ENCODE measurements at regions not wholly inside any gene's neighbourhood (a gene's known extent, or its start where the extent isn't known, plus 50 kb on each side); places are given as distances from the start of the nearest gene placed in this dataset.

DNA sequence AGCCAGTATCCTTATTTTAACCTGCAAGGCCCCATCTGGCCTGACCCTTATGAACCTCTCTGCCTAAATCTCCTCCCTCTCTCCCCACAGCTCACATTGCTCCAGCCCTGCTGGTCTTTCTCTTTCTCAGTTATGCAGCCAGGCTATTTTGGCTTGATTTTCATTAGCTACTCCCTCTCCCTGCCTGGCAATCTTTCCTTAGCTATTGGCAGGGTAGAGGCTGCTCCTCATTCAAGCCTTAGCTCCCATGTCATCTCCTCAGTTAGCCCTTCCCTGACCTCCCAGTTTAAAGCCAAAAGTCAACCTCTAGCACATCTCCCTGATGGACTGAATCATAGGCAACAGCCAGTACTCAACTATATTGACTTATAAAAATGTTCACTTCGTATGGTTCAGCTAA is 214.4 kb upstream of the CELF2 start:
- Histone ChIP-seq H3K9me3 (ENCODE audit: control insufficient read depth in 2 of 2, low read length in 2 of 2) (peaks cover 0 to 3% of the 10 kb centered on the region in 2 donors), H3K9ac (ENCODE audit: low read length in 2 of 2) (no peak overlapping the region), H3K27ac (ENCODE audit: low read length) (peak overlapping the region; percentile 18), H3K27me3 (ENCODE audit: control insufficient read depth in 1 of 2, insufficient read depth in 2 of 2, low read length in 2 of 2) (no peaks in the 10 kb centered on the region), H3K36me3 (ENCODE audit: control insufficient read depth in 2 of 2, insufficient read depth in 2 of 2, low read length in 2 of 2) (no peaks in the 10 kb centered on the region), H3K4me3 (ENCODE audit: low read length in 2 of 2) (no peak overlapping the region), H3K4me1 (ENCODE audit: control insufficient read depth, insufficient read depth, low read length) (peaks cover 2% of the 10 kb centered on the region)

- Histone ChIP-seq H3K27me3 (ENCODE audit: control insufficient read depth in 1 of 2, insufficient read depth in 2 of 2, low read length in 2 of 2) (no peaks in the 10 kb centered on the region), H3K36me3 (ENCODE audit: control insufficient read depth in 2 of 2, insufficient read depth in 2 of 2, low read length in 2 of 2) (no peaks in the 10 kb centered on the region), H3K4me1 (ENCODE audit: control insufficient read depth, insufficient read depth, low read length) (no peaks in the 10 kb centered on the region), H3K9me3 (ENCODE audit: control insufficient read depth in 2 of 2, low read length in 2 of 2) (peaks cover 0 to 3% of the 10 kb centered on the region in 2 donors), H3K4me3 (ENCODE audit: low read length in 2 of 2) (no peak overlapping the region), H3K27ac (ENCODE audit: low read length) (no peak overlapping the region), H3K9ac (ENCODE audit: low read length in 2 of 2) (no peak overlapping the region)
Observed at GRCh38 chr10:10804061-10804460, 213.6 kb upstream of the CELF2 start.

- H3K36me3 ChIP-seq (ENCODE audit: control insufficient read depth in 2 of 2, insufficient read depth in 2 of 2, low read length in 2 of 2) = no peaks in the 10 kb centered on the region
- H3K4me3 ChIP-seq (ENCODE audit: low read length in 2 of 2) = no peak overlapping the region
- no peak overlapping the region for H3K27ac ChIP-seq (ENCODE audit: low read length)
- H3K9me3 ChIP-seq (ENCODE audit: control insufficient read depth in 2 of 2, low read length in 2 of 2) = peaks cover 0 to 3% of the 10 kb centered on the region in 2 donors
- H3K4me1 ChIP-seq (ENCODE audit: control insufficient read depth, insufficient read depth, low read length) = no peaks in the 10 kb centered on the region
- H3K27me3 ChIP-seq (ENCODE audit: control insufficient read depth in 1 of 2, insufficient read depth in 2 of 2, low read length in 2 of 2) = no peaks in the 10 kb centered on the region
- H3K9ac ChIP-seq (ENCODE audit: low read length in 2 of 2) = no peak overlapping the region
Observed at GRCh38 chr10:10804998-10805740, 212.5 kb upstream of the CELF2 start.

DNA sequence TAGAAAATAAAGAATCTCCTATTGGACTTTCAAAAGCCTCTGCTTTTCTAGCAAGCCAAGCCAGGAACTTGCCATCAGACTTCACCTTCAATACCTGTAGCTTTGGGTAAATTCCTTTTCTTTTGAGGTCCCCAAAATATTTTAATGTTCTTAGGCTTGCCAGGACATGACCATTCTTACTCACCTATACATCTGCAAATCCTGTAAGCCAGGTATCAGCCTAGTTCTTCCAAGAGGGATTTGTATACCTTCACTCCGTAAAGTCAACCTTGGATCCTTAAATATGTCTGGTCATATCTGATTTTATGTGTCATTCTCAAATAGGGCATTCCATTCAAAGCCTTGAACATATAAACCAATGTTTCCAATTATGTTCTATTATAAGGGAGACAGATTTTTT is 210.6 kb upstream of the CELF2 start:
- Histone ChIP-seq H3K36me3 (ENCODE audit: control insufficient read depth in 2 of 2, insufficient read depth in 2 of 2, low read length in 2 of 2) (no peaks in the 10 kb centered on the region), H3K27me3 (ENCODE audit: control insufficient read depth in 1 of 2, insufficient read depth in 2 of 2, low read length in 2 of 2) (no peaks in the 10 kb centered on the region), H3K9ac (ENCODE audit: low read length in 2 of 2) (no peak overlapping the region), H3K4me1 (ENCODE audit: control insufficient read depth, insufficient read depth, low read length) (no peaks in the 10 kb centered on the region), H3K4me3 (ENCODE audit: low read length in 2 of 2) (no peak overlapping the region), H3K9me3 (ENCODE audit: control insufficient read depth in 2 of 2, low read length in 2 of 2) (no peaks in the 10 kb centered on the region), H3K27ac (ENCODE audit: low read length) (no peak overlapping the region)

GRCh38 chr10:10811562-10811961 is 206.1 kb upstream of the CELF2 start:
- H3K4me3 ChIP-seq (ENCODE audit: low read length in 2 of 2) = no peak overlapping the region
- H3K4me1 ChIP-seq (ENCODE audit: control insufficient read depth, insufficient read depth, low read length) = peaks cover 3% of the 10 kb centered on the region
- no peak overlapping the region for H3K9ac ChIP-seq (ENCODE audit: low read length in 2 of 2)
- no peaks in the 10 kb centered on the region for H3K36me3 ChIP-seq (ENCODE audit: control insufficient read depth in 2 of 2, insufficient read depth in 2 of 2, low read length in 2 of 2)
- H3K27ac ChIP-seq (ENCODE audit: low read length) = no peak overlapping the region
- H3K27me3 ChIP-seq (ENCODE audit: control insufficient read depth in 1 of 2, insufficient read depth in 2 of 2, low read length in 2 of 2) = no peaks in the 10 kb centered on the region
- no peaks in the 10 kb centered on the region for H3K9me3 ChIP-seq (ENCODE audit: control insufficient read depth in 2 of 2, low read length in 2 of 2)

- no peaks in the 10 kb centered on the region for H3K36me3 ChIP-seq (ENCODE audit: control insufficient read depth in 2 of 2, insufficient read depth in 2 of 2, low read length in 2 of 2)
- H3K27me3 ChIP-seq (ENCODE audit: control insufficient read depth in 1 of 2, insufficient read depth in 2 of 2, low read length in 2 of 2) = no peaks in the 10 kb centered on the region
- H3K9me3 ChIP-seq (ENCODE audit: control insufficient read depth in 2 of 2, low read length in 2 of 2) = no peaks in the 10 kb centered on the region
- H3K9ac ChIP-seq (ENCODE audit: low read length in 2 of 2) = no peak overlapping the region
- peaks cover 3% of the 10 kb centered on the region for H3K4me1 ChIP-seq (ENCODE audit: control insufficient read depth, insufficient read depth, low read length)
- H3K4me3 ChIP-seq (ENCODE audit: low read length in 2 of 2) = no peak overlapping the region
- H3K27ac ChIP-seq (ENCODE audit: low read length) = peak overlapping the region; percentile 8
Observed at GRCh38 chr10:10813656-10814055, 204.0 kb upstream of the CELF2 start.

DNA sequence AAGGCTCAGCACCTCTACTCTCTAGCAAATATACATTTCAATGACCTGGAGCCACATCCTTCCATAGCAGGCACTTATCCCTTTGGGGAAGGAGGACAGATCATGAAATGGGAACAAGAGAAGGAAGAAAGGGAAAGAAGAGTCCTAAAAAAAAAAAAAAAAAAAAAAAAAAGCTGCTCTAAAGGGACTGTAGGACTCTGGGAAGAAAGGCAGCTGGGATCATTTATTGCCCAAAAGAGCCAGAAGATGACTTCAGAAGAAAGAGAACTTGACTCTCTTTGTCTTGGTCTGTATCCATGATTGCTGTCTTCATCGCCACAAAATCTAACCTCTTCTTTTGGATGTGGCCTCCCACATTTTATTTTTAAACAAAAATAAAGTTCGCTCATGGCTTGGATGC is 203.6 kb upstream of the CELF2 start:
- no peaks in the 10 kb centered on the region for H3K36me3 ChIP-seq (ENCODE audit: control insufficient read depth in 2 of 2, insufficient read depth in 2 of 2, low read length in 2 of 2)
- no peak overlapping the region for H3K9ac ChIP-seq (ENCODE audit: low read length in 2 of 2)
- no peak overlapping the region for H3K4me3 ChIP-seq (ENCODE audit: low read length in 2 of 2)
- H3K4me1 ChIP-seq (ENCODE audit: control insufficient read depth, insufficient read depth, low read length) = peaks cover 3% of the 10 kb centered on the region
- peak overlapping the region; percentile 8 for H3K27ac ChIP-seq (ENCODE audit: low read length)
- H3K27me3 ChIP-seq (ENCODE audit: control insufficient read depth in 1 of 2, insufficient read depth in 2 of 2, low read length in 2 of 2) = no peaks in the 10 kb centered on the region
- no peaks in the 10 kb centered on the region for H3K9me3 ChIP-seq (ENCODE audit: control insufficient read depth in 2 of 2, low read length in 2 of 2)

DNA sequence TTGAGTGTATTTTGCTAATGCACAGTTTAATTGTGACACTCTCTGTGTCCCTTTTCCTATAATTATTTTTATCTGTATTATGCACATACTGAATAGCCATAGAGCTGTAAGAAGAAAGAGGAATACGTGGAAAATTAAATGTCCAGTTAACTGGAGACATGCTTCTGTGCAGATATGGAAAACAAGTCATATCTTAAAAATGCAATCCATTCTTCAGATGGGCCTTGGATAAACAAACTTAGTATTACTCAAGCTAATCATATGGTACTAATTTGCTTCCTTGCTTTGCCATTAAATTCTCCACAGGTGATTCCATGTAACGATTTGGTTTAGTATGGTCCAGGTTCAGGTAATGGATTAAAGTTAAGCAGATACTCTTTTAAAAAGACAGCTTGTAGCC is 201.2 kb upstream of the CELF2 start:
- H3K27ac ChIP-seq (ENCODE audit: low read length) = no peak overlapping the region
- no peaks in the 10 kb centered on the region for H3K36me3 ChIP-seq (ENCODE audit: control insufficient read depth in 2 of 2, insufficient read depth in 2 of 2, low read length in 2 of 2)
- no peaks in the 10 kb centered on the region for H3K27me3 ChIP-seq (ENCODE audit: control insufficient read depth in 1 of 2, insufficient read depth in 2 of 2, low read length in 2 of 2)
- peaks cover 3% of the 10 kb centered on the region for H3K4me1 ChIP-seq (ENCODE audit: control insufficient read depth, insufficient read depth, low read length)
- H3K9ac ChIP-seq (ENCODE audit: low read length in 2 of 2) = no peak overlapping the region
- no peak overlapping the region for H3K4me3 ChIP-seq (ENCODE audit: low read length in 2 of 2)
- H3K9me3 ChIP-seq (ENCODE audit: control insufficient read depth in 2 of 2, low read length in 2 of 2) = no peaks in the 10 kb centered on the region

DNA sequence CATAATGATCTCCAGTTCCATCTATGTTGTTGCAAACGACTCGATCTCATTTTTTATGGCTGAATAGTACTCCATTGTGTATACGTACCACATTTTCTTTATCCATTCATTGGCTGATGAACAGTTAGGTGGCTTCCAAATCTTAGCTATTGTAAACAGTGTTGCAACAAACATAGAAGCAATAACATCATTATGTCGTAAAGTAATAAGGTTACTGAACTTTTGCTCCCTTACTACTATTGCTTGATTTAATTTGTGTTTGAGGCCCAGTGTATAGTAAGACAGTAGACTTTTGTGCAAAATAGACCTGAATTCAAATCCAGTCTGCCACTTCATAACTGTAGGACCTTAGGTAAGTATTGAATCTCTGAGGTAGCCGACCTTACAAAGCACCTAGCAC is 200.1 kb upstream of the CELF2 start:
- Histone ChIP-seq H3K27me3 (ENCODE audit: control insufficient read depth in 1 of 2, insufficient read depth in 2 of 2, low read length in 2 of 2) (no peaks in the 10 kb centered on the region), H3K27ac (ENCODE audit: low read length) (no peak overlapping the region), H3K9ac (ENCODE audit: low read length in 2 of 2) (no peak overlapping the region), H3K9me3 (ENCODE audit: control insufficient read depth in 2 of 2, low read length in 2 of 2) (no peaks in the 10 kb centered on the region), H3K4me3 (ENCODE audit: low read length in 2 of 2) (no peak overlapping the region), H3K36me3 (ENCODE audit: control insufficient read depth in 2 of 2, insufficient read depth in 2 of 2, low read length in 2 of 2) (no peaks in the 10 kb centered on the region), H3K4me1 (ENCODE audit: control insufficient read depth, insufficient read depth, low read length) (peaks cover 8% of the 10 kb centered on the region)

DNA sequence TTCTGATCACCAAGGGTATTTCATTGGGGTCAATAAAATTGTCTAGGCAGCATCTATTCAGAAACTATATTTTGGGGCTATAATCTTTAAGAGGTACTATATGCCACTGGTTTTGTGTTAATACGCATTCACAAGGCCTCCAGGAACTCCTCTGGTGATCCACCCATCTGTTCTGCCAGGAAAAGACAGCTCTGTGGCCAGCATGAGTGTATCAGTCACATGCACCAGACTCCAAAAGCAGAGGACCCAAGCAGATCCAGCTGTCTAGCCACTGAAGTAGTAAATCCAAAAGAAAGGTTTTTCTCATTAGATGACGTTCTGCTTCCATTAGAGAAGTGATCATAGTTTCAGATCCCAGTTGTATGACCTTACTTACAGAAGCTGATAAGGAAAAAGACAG is 199.6 kb upstream of the CELF2 start:
- no peaks in the 10 kb centered on the region for H3K27me3 ChIP-seq (ENCODE audit: control insufficient read depth in 1 of 2, insufficient read depth in 2 of 2, low read length in 2 of 2)
- no peak overlapping the region for H3K4me3 ChIP-seq (ENCODE audit: low read length in 2 of 2)

GRCh38 chr10:10819206-10819856 is 198.3 kb upstream of the CELF2 start:
- Histone ChIP-seq H3K27me3 (ENCODE audit: control insufficient read depth in 1 of 2, insufficient read depth in 2 of 2, low read length in 2 of 2) (no peaks in the 10 kb centered on the region), H3K4me1 (ENCODE audit: control insufficient read depth, insufficient read depth, low read length) (peaks cover 11% of the 10 kb centered on the region), H3K9me3 (ENCODE audit: control insufficient read depth in 2 of 2, low read length in 2 of 2) (no peaks in the 10 kb centered on the region), H3K36me3 (ENCODE audit: control insufficient read depth in 2 of 2, insufficient read depth in 2 of 2, low read length in 2 of 2) (no peaks in the 10 kb centered on the region), H3K27ac (ENCODE audit: low read length) (no peak overlapping the region), H3K9ac (ENCODE audit: low read length in 2 of 2) (no peak overlapping the region), H3K4me3 (ENCODE audit: low read length in 2 of 2) (no peak overlapping the region)

More for the DNA sequence above, 199.6 kb upstream of the CELF2 start:
- Histone ChIP-seq H3K9me3 (ENCODE audit: control insufficient read depth in 2 of 2, low read length in 2 of 2) (no peaks in the 10 kb centered on the region), H3K9ac (ENCODE audit: low read length in 2 of 2) (no peak overlapping the region), H3K36me3 (ENCODE audit: control insufficient read depth in 2 of 2, insufficient read depth in 2 of 2, low read length in 2 of 2) (no peaks in the 10 kb centered on the region), H3K4me1 (ENCODE audit: control insufficient read depth, insufficient read depth, low read length) (peaks cover 9% of the 10 kb centered on the region), H3K27ac (ENCODE audit: low read length) (no peak overlapping the region)
